NCI-H226 (cell line): ENCODE measurements at regions not wholly inside any gene's neighbourhood (a gene's known extent, or its start where the extent isn't known, plus 50 kb on each side); places are given as distances from the start of the nearest gene placed in this dataset.

Experiments used
- DNase-seq: peaks from one replicate; pipeline ENCODE4 v3.0.0-alpha.2; 2015

- no peak for DNase-seq
Measured at GRCh38 chr10:22765660-22766547, 51.5 kb upstream of the PIP4K2A start.

GRCh38 chr10:22764639-22765038, 50.3 kb upstream of the PIP4K2A start:
- no peak for DNase-seq
